Skeletal muscle cell (primary cell): ENCODE measurements at regions not wholly inside any gene's neighbourhood (a gene's known extent, or its start where the extent isn't known, plus 50 kb on each side); places are given as distances from the start of the nearest gene placed in this dataset.
"Not testable (repeated sequence)": the region's sequence is repeated elsewhere in the genome, so short reads cannot be mapped to it uniquely, and the experiment has no call there.

ENCODE experiments used
- DNase-seq: peaks from one replicate; pipeline ENCODE4 v3.0.0-alpha.2; 2010; ENCODE audit warnings: low read depth
- H3K4me3 ChIP-seq: 2 replicates; pipeline ENCODE4 v1.5.1; 2011; ENCODE audit warnings: low read depth, mild to moderate bottlenecking, control low read depth, low read length, moderate library complexity

GRCh38 chr12:116327992-116328391 is 50.5 kb upstream of the MED13L start:
- H3K4me3 ChIP-seq, DNase-seq: not testable (repeated sequence)

GRCh38 chr12:116331876-116332275 is 54.4 kb upstream of the MED13L start:
- no peak for DNase-seq
- no peak overlapping the region for H3K4me3 ChIP-seq

DNA sequence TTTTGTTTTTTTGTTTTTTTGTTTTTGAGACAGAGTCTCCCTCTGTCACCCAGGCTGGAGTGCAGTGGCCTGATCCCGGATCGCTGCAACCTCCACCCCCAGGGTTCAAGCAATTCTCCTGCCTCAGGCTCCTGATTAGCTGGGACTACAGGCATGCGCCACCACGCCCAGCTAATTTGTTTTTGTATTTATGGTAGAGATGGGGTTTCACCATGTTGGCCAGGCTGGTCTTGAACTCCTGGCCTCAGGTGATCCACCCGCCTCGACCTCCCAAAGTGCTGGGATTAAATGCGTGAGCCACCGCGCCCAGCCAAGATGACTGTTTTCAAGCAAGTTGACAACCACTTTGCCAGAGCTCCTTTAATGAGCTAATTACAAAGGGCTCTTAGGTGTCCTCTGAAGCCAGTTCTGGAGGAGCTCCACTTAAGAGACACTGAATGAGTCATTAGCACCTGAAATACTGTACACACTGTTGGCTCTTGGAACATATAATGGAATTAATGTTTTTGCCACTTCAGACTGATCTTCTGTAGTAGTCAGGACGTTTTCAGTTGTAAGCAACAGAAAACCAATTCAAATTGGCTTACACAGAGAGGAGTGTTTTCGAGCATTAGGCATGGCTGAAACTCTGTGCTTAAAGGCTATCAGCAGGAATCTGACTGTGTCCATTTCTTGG is 55.4 kb upstream of the MED13L start:
- H3K4me3 ChIP-seq: no peak overlapping the region
- no peak for DNase-seq

- DNase-seq: no peak
Measured at GRCh38 chr12:116333402-116333801, 55.9 kb upstream of the MED13L start.

DNA sequence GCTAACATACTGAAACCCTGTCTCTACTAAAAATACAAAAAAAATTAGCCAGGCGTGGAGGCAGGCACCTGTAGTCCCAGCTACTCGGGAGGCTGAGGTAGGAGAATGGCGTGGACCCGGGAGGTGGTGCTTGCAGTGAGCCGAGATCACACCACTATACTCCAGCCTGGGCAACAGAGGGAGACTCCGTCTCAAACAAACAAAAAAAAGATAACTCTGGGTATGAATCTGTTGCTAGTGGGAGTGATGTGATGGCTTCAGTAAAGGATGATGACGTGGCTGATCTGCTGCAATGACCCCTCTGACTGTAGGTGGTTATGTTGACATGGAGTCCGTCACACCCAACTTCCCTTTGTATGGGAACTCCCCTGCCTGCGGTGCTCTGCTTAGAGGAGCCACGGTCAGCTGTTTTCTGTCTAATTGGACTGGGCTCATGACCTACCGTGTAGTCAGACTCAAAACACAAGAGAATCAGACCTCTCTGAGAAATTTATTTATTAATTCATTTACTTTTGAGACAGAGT is 59.1 kb upstream of the MED13L start:
- no peak for DNase-seq
- no peak overlapping the region for H3K4me3 ChIP-seq

More at GRCh38 chr12:116333402-116333801, 55.9 kb upstream of the MED13L start:
- no peak overlapping the region for H3K4me3 ChIP-seq

- no peak overlapping the region for H3K4me3 ChIP-seq
- no peak for DNase-seq
Measured at GRCh38 chr12:116337312-116337711, 59.8 kb upstream of the MED13L start.

- no peak for DNase-seq
- H3K4me3 ChIP-seq: no peak overlapping the region
Measured at GRCh38 chr12:116338064-116338846, 60.8 kb upstream of the MED13L start.

DNA sequence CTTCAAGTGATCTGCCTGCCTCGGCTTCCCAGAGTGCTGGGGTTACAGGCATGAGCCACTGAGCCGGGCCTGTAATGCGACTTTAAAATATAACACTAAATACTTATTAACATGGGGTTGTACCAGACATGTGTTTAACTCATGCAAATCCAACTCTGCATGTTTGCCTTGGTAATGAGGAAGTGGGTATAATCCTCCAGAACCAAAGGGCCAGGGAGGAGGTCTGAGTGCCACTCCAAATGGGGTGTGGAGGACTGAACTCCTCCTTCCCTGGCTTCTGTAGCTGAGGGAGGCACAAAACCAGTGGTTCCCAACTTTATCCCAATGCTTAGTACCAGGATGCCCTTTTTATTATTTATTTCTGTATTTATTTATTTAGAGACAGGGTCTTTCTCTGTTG is 61.6 kb upstream of the MED13L start:
- H3K4me3 ChIP-seq: no peak overlapping the region
- DNase-seq: no peak

DNA sequence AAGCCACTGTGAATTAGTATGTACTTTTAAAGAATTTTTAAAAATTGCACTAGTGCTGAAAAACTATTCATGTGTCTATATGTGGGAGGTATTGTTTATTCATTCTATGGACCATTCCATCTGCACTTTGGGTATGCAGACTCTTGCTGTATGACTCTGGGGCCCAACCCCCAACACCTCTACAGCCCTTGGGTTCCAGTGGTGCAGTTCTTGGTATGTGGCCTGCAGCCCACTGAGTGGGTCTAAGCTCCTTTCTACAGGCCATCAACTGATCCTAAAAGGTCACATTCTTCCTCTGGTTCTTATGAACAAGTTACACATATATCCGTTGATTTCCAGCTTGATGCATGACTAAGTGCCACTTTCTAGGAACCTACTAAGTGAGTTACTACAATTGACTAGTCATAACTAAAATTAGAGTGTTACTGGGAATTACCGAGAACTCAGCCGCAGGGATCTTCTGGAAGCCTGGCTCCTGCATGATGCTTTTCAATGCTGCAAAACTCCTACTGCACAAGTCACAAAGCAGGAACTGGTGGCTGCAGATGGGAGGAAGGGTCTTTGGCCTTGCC is 62.4 kb upstream of the MED13L start:
- no peak overlapping the region for H3K4me3 ChIP-seq
- DNase-seq: no peak

DNA sequence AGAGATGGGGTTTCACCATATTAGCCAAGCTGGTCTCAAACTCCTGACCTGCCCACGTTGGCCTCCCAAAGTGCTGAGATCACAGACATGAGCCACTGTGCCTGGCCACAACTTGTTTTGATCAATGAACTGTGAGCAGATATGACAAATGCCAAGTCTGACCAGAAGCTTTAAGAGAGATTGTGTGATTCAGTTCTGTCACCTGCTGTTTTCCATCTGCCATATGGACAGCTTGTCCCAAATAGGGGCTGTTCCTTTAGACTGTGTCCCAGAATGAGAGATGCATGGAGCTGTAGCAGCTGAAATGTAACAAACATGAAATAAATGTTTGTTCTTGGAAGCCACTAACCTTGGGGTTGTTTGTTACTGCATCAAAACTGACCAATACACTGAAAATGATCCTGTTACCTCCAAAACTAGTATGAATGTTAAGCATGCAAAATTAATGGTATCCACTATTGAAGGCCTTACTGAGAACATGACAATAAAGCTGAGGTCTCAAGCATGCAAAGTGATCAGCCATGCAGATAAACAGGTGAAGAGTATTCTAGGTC is 65.9 kb upstream of the MED13L start:
- no peak for DNase-seq

DNA sequence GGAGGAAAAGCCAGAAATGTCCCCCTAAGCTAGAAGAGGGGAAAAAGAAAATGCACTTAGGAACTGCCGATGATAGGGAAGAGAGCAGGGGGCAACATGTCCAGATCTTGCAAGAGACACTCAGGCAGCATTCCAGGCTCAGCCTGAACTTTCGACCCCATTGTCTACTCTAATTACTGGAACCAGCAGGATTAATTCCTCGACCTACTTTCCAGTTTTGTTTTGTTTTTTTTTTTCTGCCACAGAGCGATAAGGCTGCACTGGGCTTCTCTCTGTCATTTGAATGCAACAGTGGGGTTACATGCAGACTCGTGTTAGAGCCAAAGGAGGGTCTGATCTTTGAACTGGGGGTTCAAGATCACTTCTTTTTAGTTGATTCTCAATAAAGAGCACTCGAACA is 68.7 kb upstream of the MED13L start:
- no peak for DNase-seq
- H3K4me3 ChIP-seq: no peak overlapping the region

More for the DNA sequence above, 65.9 kb upstream of the MED13L start:
- H3K4me3 ChIP-seq: no peak overlapping the region

- no peak overlapping the region for H3K4me3 ChIP-seq
- DNase-seq: peak; percentile 82
Measured at GRCh38 chr12:116346741-116347140, 69.2 kb upstream of the MED13L start.

DNA sequence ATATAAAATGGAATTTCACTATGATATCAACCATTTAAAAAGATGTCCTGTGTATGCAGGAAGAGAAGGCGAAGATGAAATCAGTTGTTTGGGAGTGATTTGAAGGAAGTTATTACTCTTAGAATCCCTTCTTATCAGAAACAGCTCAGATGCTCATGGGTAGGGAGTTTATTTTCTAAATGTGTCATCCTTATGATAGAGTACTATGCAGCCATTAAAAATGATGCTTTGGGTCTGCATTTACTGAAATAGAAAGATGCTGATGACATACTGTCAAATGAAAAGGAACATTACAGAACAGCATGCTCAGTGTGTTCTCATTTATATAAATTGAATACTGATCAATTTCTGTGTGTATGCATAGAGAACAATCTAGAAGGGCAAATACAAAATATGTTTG is 69.8 kb upstream of the MED13L start:
- H3K4me3 ChIP-seq: no peak overlapping the region
- DNase-seq: no peak

DNA sequence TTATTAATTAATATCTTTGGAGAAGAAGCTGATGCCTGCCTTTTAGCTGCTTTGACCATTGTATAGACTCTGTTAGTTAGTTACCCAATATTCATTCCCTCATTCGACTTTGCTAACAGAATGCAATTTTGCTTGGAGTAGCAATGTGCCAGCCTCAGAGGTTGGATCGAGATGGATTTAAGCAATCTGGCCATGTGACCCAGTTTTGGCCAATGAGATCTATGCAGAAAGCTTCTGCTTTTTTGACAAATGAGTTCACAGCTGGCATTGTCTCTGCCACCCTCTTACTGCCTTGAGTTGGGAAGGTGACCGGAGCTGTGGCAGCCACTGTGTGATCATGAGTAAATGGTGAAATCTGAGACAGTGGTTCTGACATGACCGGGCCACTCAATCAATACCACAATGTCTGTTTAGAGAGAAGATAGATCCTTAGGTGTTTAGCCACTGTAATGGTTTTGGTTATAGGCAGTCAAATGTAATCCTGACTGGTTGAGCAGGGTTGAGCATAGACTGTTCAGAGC is 74.9 kb upstream of the MED13L start:
- H3K4me3 ChIP-seq: no peak overlapping the region
- DNase-seq: no peak

GRCh38 chr12:116353958-116354357 is 76.5 kb upstream of the MED13L start:
- H3K4me3 ChIP-seq: no peak overlapping the region
- no peak for DNase-seq

GRCh38 chr12:116354534-116354933 is 77.0 kb upstream of the MED13L start:
- no peak for DNase-seq
- no peak overlapping the region for H3K4me3 ChIP-seq

- H3K4me3 ChIP-seq: no peak overlapping the region
- DNase-seq: no peak
Measured at GRCh38 chr12:116354950-116355783, 77.7 kb upstream of the MED13L start.

- H3K4me3 ChIP-seq: no peak overlapping the region
- DNase-seq: no peak
Measured at GRCh38 chr12:116358536-116358892, 81.0 kb upstream of the MED13L start.
